Activated CD4-positive, alpha-beta T cell treated with anti-CD3 and anti-CD28 coated beads, Interleukin-2, Interleukin-4, amounts not matched to agents 100 ng/mL and 50 ng/mL, durations not matched to agents 16 hours and 8 hours (primary cell): ENCODE measurements at regions not wholly inside any gene's neighbourhood (a gene's known extent, or its start where the extent isn't known, plus 50 kb on each side); places are given as distances from the start of the nearest gene placed in this dataset.
A peak's percentile ranks its signal among the peaks of the same experiment; 100 is the strongest.

ENCODE experiments used
- DNase-seq: peaks from one replicate; pipeline ENCODE4 v3.0.0-alpha.2; 2020; ENCODE audit warnings: low spot score

GRCh38 chr7:148472406-148472805 is 118.2 kb upstream of the C7orf33 start:
- DNase-seq: peak; percentile 4

- DNase-seq: no peak
These were observed 116.7 kb upstream of the C7orf33 start for GRCh38 chr7:148473703-148474480.

GRCh38 chr7:148474481-148475025 is 116.0 kb upstream of the C7orf33 start:
- no peak for DNase-seq

- no peak for DNase-seq
These were observed 112.0 kb upstream of the C7orf33 start for GRCh38 chr7:148478551-148478950.

- DNase-seq: no peak
These were observed 110.0 kb upstream of the C7orf33 start for GRCh38 chr7:148480479-148481146.

GRCh38 chr7:148481147-148481526 is 109.4 kb upstream of the C7orf33 start:
- DNase-seq: no peak

- no peak for DNase-seq
These were observed 108.5 kb upstream of the C7orf33 start for GRCh38 chr7:148481971-148482626.

- DNase-seq: no peak
These were observed 106.9 kb upstream of the C7orf33 start for GRCh38 chr7:148483515-148484308.

GRCh38 chr7:148484486-148484885 is 106.1 kb upstream of the C7orf33 start:
- no peak for DNase-seq

GRCh38 chr7:148485618-148486017 is 104.9 kb upstream of the C7orf33 start:
- DNase-seq: no peak

- no peak for DNase-seq
These were observed 103.6 kb upstream of the C7orf33 start for GRCh38 chr7:148486937-148487336.

- DNase-seq: no peak
These were observed 102.7 kb upstream of the C7orf33 start for GRCh38 chr7:148487912-148488311.

- DNase-seq: no peak
These were observed 100.9 kb upstream of the C7orf33 start for GRCh38 chr7:148489678-148490077.

GRCh38 chr7:148492157-148492860 is 98.3 kb upstream of the C7orf33 start:
- no peak for DNase-seq

- DNase-seq: no peak
These were observed 95.0 kb upstream of the C7orf33 start for GRCh38 chr7:148495605-148496004.

- no peak for DNase-seq
These were observed 89.6 kb upstream of the C7orf33 start for GRCh38 chr7:148500978-148501377.

- DNase-seq: peak; percentile 47
These were observed 86.6 kb upstream of the C7orf33 start for GRCh38 chr7:148503900-148504487.

GRCh38 chr7:148505645-148506375 is 84.8 kb upstream of the C7orf33 start:
- no peak for DNase-seq

GRCh38 chr7:148507064-148507573 is 83.4 kb upstream of the C7orf33 start:
- peak; percentile 83 for DNase-seq

- peak; percentile 43 for DNase-seq
These were observed 82.8 kb upstream of the C7orf33 start for GRCh38 chr7:148507787-148508186.
